SJCRH30 (cell line): ENCODE measurements at regions not wholly inside any gene's neighbourhood (a gene's known extent, or its start where the extent isn't known, plus 50 kb on each side); places are given as distances from the start of the nearest gene placed in this dataset.

Experiments used
- DNase-seq, 2 experiments: peaks; one replicate each; pipeline ENCODE4 v3.0.0-alpha.2; 2015 to 2020
- H3K27ac ChIP-seq: fragments of 250-450 bp; sonication (Bioruptor Pico); 2 replicates; pipeline ENCODE4 v1.5.1; 2020; ENCODE audit warnings: mild to moderate bottlenecking, moderate library complexity
- H3K27me3 ChIP-seq: fragments of 250-450 bp; sonication (Bioruptor Pico); 2 replicates; pipeline ENCODE4 v1.5.1; 2020; ENCODE audit warnings: mild to moderate bottlenecking, moderate library complexity
- H3K36me3 ChIP-seq: fragments of 250-450 bp; sonication (Bioruptor Pico); 2 replicates; pipeline ENCODE4 v1.5.1; 2020; ENCODE audit warnings: mild to moderate bottlenecking, moderate library complexity
- H3K4me1 ChIP-seq: fragments of 250-450 bp; sonication (Bioruptor Pico); 2 replicates; pipeline ENCODE4 v1.5.1; 2020; ENCODE audit warnings: mild to moderate bottlenecking, moderate library complexity
- H3K4me3 ChIP-seq: fragments of 250-450 bp; sonication (Bioruptor Pico); 2 replicates; pipeline ENCODE4 v1.5.1; 2020; ENCODE audit warnings: mild to moderate bottlenecking, moderate library complexity
- H3K9me3 ChIP-seq: fragments of 250-450 bp; sonication (Bioruptor Pico); replicated peaks from 2 replicates; pipeline ENCODE4 v1.5.1; 2020; ENCODE audit warnings: mild to moderate bottlenecking, moderate library complexity

- Histone ChIP-seq H3K4me1 (no peaks in the 10 kb centered on the region), H3K27me3 (no peaks in the 10 kb centered on the region), H3K4me3 (no peak overlapping the region), H3K9me3 (peaks cover 8% of the 10 kb centered on the region), H3K27ac (no peak overlapping the region), H3K36me3 (no peaks in the 10 kb centered on the region)
- DNase-seq: no peak
These were observed 58.2 kb downstream of the ESM1 start for GRCh38 chr5:54927097-54927746.

- Histone ChIP-seq H3K4me3 (no peak overlapping the region), H3K9me3 (peaks cover 10% of the 10 kb centered on the region), H3K36me3 (no peaks in the 10 kb centered on the region), H3K4me1 (no peaks in the 10 kb centered on the region), H3K27ac (no peak overlapping the region), H3K27me3 (no peaks in the 10 kb centered on the region)
- no peak for DNase-seq
These were observed 60.9 kb downstream of the ESM1 start for GRCh38 chr5:54924487-54924886.

GRCh38 chr5:54917323-54917722, 68.1 kb downstream of the ESM1 start:
- Histone ChIP-seq H3K9me3 (0 out of 2 replicates have a peak, but pooled peaks cover 2% of the 10 kb centered on the region), H3K27me3 (no peaks in the 10 kb centered on the region)

GRCh38 chr5:54915466-54916027, 69.8 kb downstream of the ESM1 start:
- no peaks in the 10 kb centered on the region for H3K27me3 ChIP-seq
- H3K36me3 ChIP-seq: no peaks in the 10 kb centered on the region
- no peak overlapping the region for H3K4me3 ChIP-seq
- H3K9me3 ChIP-seq: 0 out of 2 replicates have a peak, but pooled peaks cover 2% of the 10 kb centered on the region
- no peaks in the 10 kb centered on the region for H3K4me1 ChIP-seq
- H3K27ac ChIP-seq: no peak overlapping the region
- DNase-seq: no peak

More at GRCh38 chr5:54917323-54917722, 68.1 kb downstream of the ESM1 start:
- no peak overlapping the region for H3K4me3 ChIP-seq
- H3K36me3 ChIP-seq: no peaks in the 10 kb centered on the region
- DNase-seq: no peak
- no peaks in the 10 kb centered on the region for H3K4me1 ChIP-seq
- no peak overlapping the region for H3K27ac ChIP-seq

- Histone ChIP-seq H3K4me3 (no peak overlapping the region), H3K27ac (no peak overlapping the region), H3K27me3 (no peaks in the 10 kb centered on the region), H3K4me1 (no peaks in the 10 kb centered on the region), H3K9me3 (no peaks in the 10 kb centered on the region), H3K36me3 (no peaks in the 10 kb centered on the region)
- DNase-seq: no peak
These were observed 73.4 kb downstream of the ESM1 start for GRCh38 chr5:54912021-54912420.

- no peak overlapping the region for H3K27ac ChIP-seq
- no peaks in the 10 kb centered on the region for H3K9me3 ChIP-seq
- H3K4me1 ChIP-seq: no peaks in the 10 kb centered on the region
- H3K36me3 ChIP-seq: no peaks in the 10 kb centered on the region
- DNase-seq: no peak
- H3K27me3 ChIP-seq: no peaks in the 10 kb centered on the region
- H3K4me3 ChIP-seq: no peak overlapping the region
These were observed 75.2 kb downstream of the ESM1 start for GRCh38 chr5:54909911-54910870.

GRCh38 chr5:54908774-54909525, 76.4 kb downstream of the ESM1 start:
- no peaks in the 10 kb centered on the region for H3K4me1 ChIP-seq
- no peaks in the 10 kb centered on the region for H3K9me3 ChIP-seq
- H3K4me3 ChIP-seq: no peak overlapping the region
- no peak overlapping the region for H3K27ac ChIP-seq
- H3K36me3 ChIP-seq: no peaks in the 10 kb centered on the region
- no peak for DNase-seq
- H3K27me3 ChIP-seq: no peaks in the 10 kb centered on the region

- no peaks in the 10 kb centered on the region for H3K27me3 ChIP-seq
- H3K4me1 ChIP-seq: peaks cover 24% of the 10 kb centered on the region
- H3K36me3 ChIP-seq: no peaks in the 10 kb centered on the region
- no peaks in the 10 kb centered on the region for H3K9me3 ChIP-seq
- peak; percentile 40 to 72 for DNase-seq
- no peak overlapping the region for H3K27ac ChIP-seq
- H3K4me3 ChIP-seq: no peak overlapping the region
These were observed 79.4 kb downstream of the ESM1 start for GRCh38 chr5:54905942-54906537.

- no peak for DNase-seq
- peaks cover 24% of the 10 kb centered on the region for H3K4me1 ChIP-seq
These were observed 80.1 kb downstream of the ESM1 start for GRCh38 chr5:54905246-54905795.

GRCh38 chr5:54904425-54904824, 81.0 kb downstream of the ESM1 start:
- Histone ChIP-seq H3K27ac (no peak overlapping the region), H3K9me3 (no peaks in the 10 kb centered on the region), H3K4me3 (no peak overlapping the region), H3K4me1 (peaks cover 24% of the 10 kb centered on the region), H3K27me3 (no peaks in the 10 kb centered on the region), H3K36me3 (no peaks in the 10 kb centered on the region)
- peak in 1 of 2 experiments; percentile 57 for DNase-seq

More at GRCh38 chr5:54905246-54905795, 80.1 kb downstream of the ESM1 start:
- no peaks in the 10 kb centered on the region for H3K9me3 ChIP-seq
- no peaks in the 10 kb centered on the region for H3K36me3 ChIP-seq
- no peak overlapping the region for H3K4me3 ChIP-seq
- no peak overlapping the region for H3K27ac ChIP-seq
- H3K27me3 ChIP-seq: no peaks in the 10 kb centered on the region

- H3K4me1 ChIP-seq: peaks cover 24% of the 10 kb centered on the region
- no peaks in the 10 kb centered on the region for H3K27me3 ChIP-seq
- H3K9me3 ChIP-seq: no peaks in the 10 kb centered on the region
- H3K36me3 ChIP-seq: no peaks in the 10 kb centered on the region
- DNase-seq: peak; percentile 76 to 91
- no peak overlapping the region for H3K4me3 ChIP-seq
- H3K27ac ChIP-seq: peak overlapping the region; percentile 31
These were observed 82.5 kb downstream of the ESM1 start for GRCh38 chr5:54902791-54903473.

- no peaks in the 10 kb centered on the region for H3K9me3 ChIP-seq
- H3K27me3 ChIP-seq: no peaks in the 10 kb centered on the region
- no peak overlapping the region for H3K4me3 ChIP-seq
- peak overlapping the region; percentile 31 for H3K27ac ChIP-seq
- peaks cover 24% of the 10 kb centered on the region for H3K4me1 ChIP-seq
- peak; percentile 41 to 60 for DNase-seq
- no peaks in the 10 kb centered on the region for H3K36me3 ChIP-seq
These were observed 84.2 kb downstream of the ESM1 start for GRCh38 chr5:54900984-54901725.

- no peak for DNase-seq
- no peak overlapping the region for H3K27ac ChIP-seq
- H3K27me3 ChIP-seq: no peaks in the 10 kb centered on the region
- peaks cover 9% of the 10 kb centered on the region for H3K4me1 ChIP-seq
- H3K9me3 ChIP-seq: no peaks in the 10 kb centered on the region
- H3K36me3 ChIP-seq: no peaks in the 10 kb centered on the region
- no peak overlapping the region for H3K4me3 ChIP-seq
These were observed 88.4 kb downstream of the ESM1 start for GRCh38 chr5:54897001-54897400.
